ENCODE measurements at regions not wholly inside any gene's neighbourhood (a gene's known extent, or its start where the extent isn't known, plus 50 kb on each side); places are given as distances from the start of the nearest gene placed in this dataset.

DNA sequence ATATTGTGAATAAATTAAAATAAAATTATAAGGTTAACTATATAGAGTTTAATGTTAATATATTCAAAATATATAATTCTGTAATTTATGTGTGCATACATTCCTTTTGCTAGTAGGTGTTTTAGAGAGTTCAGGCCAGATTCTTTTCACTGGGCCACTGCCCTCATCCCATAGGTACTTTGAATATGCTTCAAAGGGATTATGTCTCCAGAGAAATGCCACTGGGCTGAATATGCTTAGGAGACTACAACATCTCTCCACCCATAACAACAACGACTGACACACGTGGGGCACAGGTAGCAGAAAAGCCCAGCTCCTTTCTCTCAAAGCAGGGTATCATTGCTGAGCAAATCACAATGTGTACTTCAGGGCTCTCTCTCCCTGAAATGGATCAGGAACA is 290.9 kb upstream of the TACR3 start:
- TF ChIP-seq, protein P1, sequence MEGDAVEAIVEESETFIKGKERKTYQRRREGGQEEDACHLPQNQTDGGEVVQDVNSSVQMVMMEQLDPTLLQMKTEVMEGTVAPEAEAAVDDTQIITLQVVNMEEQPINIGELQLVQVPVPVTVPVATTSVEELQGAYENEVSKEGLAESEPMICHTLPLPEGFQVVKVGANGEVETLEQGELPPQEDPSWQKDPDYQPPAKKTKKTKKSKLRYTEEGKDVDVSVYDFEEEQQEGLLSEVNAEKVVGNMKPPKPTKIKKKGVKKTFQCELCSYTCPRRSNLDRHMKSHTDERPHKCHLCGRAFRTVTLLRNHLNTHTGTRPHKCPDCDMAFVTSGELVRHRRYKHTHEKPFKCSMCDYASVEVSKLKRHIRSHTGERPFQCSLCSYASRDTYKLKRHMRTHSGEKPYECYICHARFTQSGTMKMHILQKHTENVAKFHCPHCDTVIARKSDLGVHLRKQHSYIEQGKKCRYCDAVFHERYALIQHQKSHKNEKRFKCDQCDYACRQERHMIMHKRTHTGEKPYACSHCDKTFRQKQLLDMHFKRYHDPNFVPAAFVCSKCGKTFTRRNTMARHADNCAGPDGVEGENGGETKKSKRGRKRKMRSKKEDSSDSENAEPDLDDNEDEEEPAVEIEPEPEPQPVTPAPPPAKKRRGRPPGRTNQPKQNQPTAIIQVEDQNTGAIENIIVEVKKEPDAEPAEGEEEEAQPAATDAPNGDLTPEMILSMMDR (IDR thresholded peaks at IDR 0.05 in 8 of 11, conservative IDR thresholded peaks at IDR 0.05 in 3 of 11) = no peak
- TF ChIP-seq POLR2A (IDR thresholded peaks at IDR 0.05) = no peak
